ENCODE measurements at regions not wholly inside any gene's neighbourhood (a gene's known extent, or its start where the extent isn't known, plus 50 kb on each side); places are given as distances from the start of the nearest gene placed in this dataset.

- TF ChIP-seq REST (IDR thresholded peaks at IDR 0.05) = no peak
- TF ChIP-seq YY1 (IDR thresholded peaks at IDR 0.05) = no peak
- no peak for TF ChIP-seq CTCF (IDR thresholded peaks at IDR 0.05; ENCODE audit: low read depth, low read length, missing input control)
- TF ChIP-seq, protein P1, sequence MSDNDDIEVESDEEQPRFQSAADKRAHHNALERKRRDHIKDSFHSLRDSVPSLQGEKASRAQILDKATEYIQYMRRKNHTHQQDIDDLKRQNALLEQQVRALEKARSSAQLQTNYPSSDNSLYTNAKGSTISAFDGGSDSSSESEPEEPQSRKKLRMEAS (IDR thresholded peaks at IDR 0.05) = no peak
- no peak for TF ChIP-seq GABPA (IDR thresholded peaks at IDR 0.05 in 1 of 2, conservative IDR thresholded peaks at IDR 0.05 in 1 of 2)
- no peak for TF ChIP-seq EGR1 (IDR thresholded peaks at IDR 0.05; ENCODE audit: low read depth in 2 of 2)
- TF ChIP-seq JUND (IDR thresholded peaks at IDR 0.05) = no peak
- TF ChIP-seq, protein P2, sequence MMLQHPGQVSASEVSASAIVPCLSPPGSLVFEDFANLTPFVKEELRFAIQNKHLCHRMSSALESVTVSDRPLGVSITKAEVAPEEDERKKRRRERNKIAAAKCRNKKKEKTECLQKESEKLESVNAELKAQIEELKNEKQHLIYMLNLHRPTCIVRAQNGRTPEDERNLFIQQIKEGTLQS (IDR thresholded peaks at IDR 0.05) = no peak
- no peak for TF ChIP-seq RAD21 (IDR thresholded peaks at IDR 0.05)
- TF ChIP-seq TAF1 (conservative IDR thresholded peaks at IDR 0.05) = no peak
- no peak for TF ChIP-seq SP1 (IDR thresholded peaks at IDR 0.05)
- TF ChIP-seq RXRA (IDR thresholded peaks at IDR 0.05) = no peak
- no peak for TF ChIP-seq FOXA1 (IDR thresholded peaks at IDR 0.05)
- TF ChIP-seq HNF4G (IDR thresholded peaks at IDR 0.05) = no peak
These were observed 431.1 kb downstream of the TMX3 start for GRCh38 chr18:68283834-68284233.

Data from liver (tissue), 3 donors.